Right lobe of liver (tissue), 4 donors: ENCODE measurements at regions not wholly inside any gene's neighbourhood (a gene's known extent, or its start where the extent isn't known, plus 50 kb on each side); places are given as distances from the start of the nearest gene placed in this dataset.

Source experiments
- CTCF ChIP-seq, 4 donors: fragments of 200-600 bp in 3 of 4; fragments of 450-650 bp in 1 of 4; IDR thresholded peaks; one replicate each; pipeline versions ENCODE4 v1.5.1 to v1.8.0; 2016 to 2022; ENCODE audit warnings: antibody characterized with exemption in 4 of 4, mild to moderate bottlenecking in 2 of 4
- POLR2A ChIP-seq: fragments of 450-650 bp; IDR thresholded peaks from one replicate; pipeline ENCODE4 v1.6.1; 2017; ENCODE audit warnings: antibody characterized with exemption, mild to moderate bottlenecking
- donor health status: DM: no; HTN: no; CAD: no.
- donor health status: DM: no; HTN: no; CAD: no.
- donor health status: DM: no; HTN: yes; CAD: no.

- TF ChIP-seq CTCF (IDR thresholded peaks at IDR 0.05) (no peak), POLR2A (no peak)
Observed at GRCh38 chr18:73948084-73948483, 199.6 kb downstream of the FBXO15 start.
